Thyroid gland (tissue), 4 donors: ENCODE measurements at regions not wholly inside any gene's neighbourhood (a gene's known extent, or its start where the extent isn't known, plus 50 kb on each side); places are given as distances from the start of the nearest gene placed in this dataset.

Source experiments
- DNase-seq, 2 donors: peaks; one replicate each; pipeline ENCODE4 v3.0.0-alpha.2; 2019
- H3K27ac ChIP-seq, 3 donors: fragments of 200-600 bp; sonication (generic); 1 replicate in 2 of 3; 2 replicates in 1 of 3; pipeline ENCODE4 v1.5.1; 2016 to 2019; ENCODE audit warnings: mild to moderate bottlenecking in 1 of 3, moderate library complexity in 1 of 3
- H3K27me3 ChIP-seq: fragments of 200-600 bp; sonication (generic); one replicate; pipeline ENCODE4 v1.5.1; 2019
- H3K36me3 ChIP-seq, 2 donors: fragments of 200-600 bp; sonication (generic); one replicate each; pipeline ENCODE4 v1.5.1; 2016 to 2019
- H3K4me1 ChIP-seq, 2 donors: fragments of 200-600 bp; sonication (generic); one replicate each; pipeline ENCODE4 v1.5.1; 2017 to 2019
- H3K4me3 ChIP-seq, 3 donors: fragments of 200-600 bp; sonication (generic); replicated peaks in 1 of 3; 1 replicate in 2 of 3; 2 replicates in 1 of 3; pipeline ENCODE4 v1.5.1; 2016; ENCODE audit warnings: mild to moderate bottlenecking in 1 of 3
- H3K9me3 ChIP-seq: fragments of 200-600 bp; sonication (generic); one replicate; pipeline ENCODE4 v1.5.1; 2017
- CTCF ChIP-seq, 6 experiments: fragments of 200-600 bp in 3 of 6; fragments of 450-650 bp in 3 of 6; sonication (generic) in 3 of 6; IDR thresholded peaks; one replicate each; pipeline ENCODE4 v1.5.1; 2016 to 2019; ENCODE audit warnings: antibody characterized with exemption in 6 of 6, mild to moderate bottlenecking in 2 of 6, inconsistent platforms in 1 of 6, moderate library complexity in 1 of 6
- POLR2A ChIP-seq, 2 donors: fragments of 450-650 bp; IDR thresholded peaks; one replicate each; pipeline ENCODE4 v1.6.1; 2017; ENCODE audit warnings: antibody characterized with exemption in 2 of 2, mild to moderate bottlenecking in 2 of 2, moderate library complexity in 1 of 2
- WGBS, 2 donors: methylation state at CpG; one replicate each; pipeline ENCODE4 v1.1.5; 2017; 5-methylcytosine and 5-hydroxymethylcytosine counted together
- intact Hi-C: fragments of 100-400 bp; cut with DNase I; formaldehyde crosslinking; loops from one replicate; pipeline ENCODE4 v1.15.1; 2023

- 27 to 37% methylated on average over 2 of the region's 2 CpGs for WGBS, 2 donors
- intact Hi-C loops: no loop called here
- DNase-seq: no peak
- TF ChIP-seq POLR2A (IDR thresholded peaks at IDR 0.05): no peak
- TF ChIP-seq CTCF (IDR thresholded peaks at IDR 0.05): no peak
- no peaks in the 10 kb centered on the region for H3K36me3 ChIP-seq
- no peaks in the 10 kb centered on the region for H3K4me1 ChIP-seq
- no peaks in the 10 kb centered on the region for H3K9me3 ChIP-seq
- no peak overlapping the region for H3K4me3 ChIP-seq
- no peak overlapping the region for H3K27ac ChIP-seq
- H3K27me3 ChIP-seq: no peaks in the 10 kb centered on the region
These were observed 53.4 kb upstream of the C1orf185 start for GRCh38 chr1:51048670-51049069.
